ENCODE measurements at regions not wholly inside any gene's neighbourhood (a gene's known extent, or its start where the extent isn't known, plus 50 kb on each side); places are given as distances from the start of the nearest gene placed in this dataset.

GRCh38 chr7:13822678-13823077, 166.8 kb downstream of the ETV1 start:
- DNase-seq: no peak

- DNase-seq: no peak
These were observed 162.7 kb downstream of the ETV1 start for GRCh38 chr7:13826752-13827151.

DNA sequence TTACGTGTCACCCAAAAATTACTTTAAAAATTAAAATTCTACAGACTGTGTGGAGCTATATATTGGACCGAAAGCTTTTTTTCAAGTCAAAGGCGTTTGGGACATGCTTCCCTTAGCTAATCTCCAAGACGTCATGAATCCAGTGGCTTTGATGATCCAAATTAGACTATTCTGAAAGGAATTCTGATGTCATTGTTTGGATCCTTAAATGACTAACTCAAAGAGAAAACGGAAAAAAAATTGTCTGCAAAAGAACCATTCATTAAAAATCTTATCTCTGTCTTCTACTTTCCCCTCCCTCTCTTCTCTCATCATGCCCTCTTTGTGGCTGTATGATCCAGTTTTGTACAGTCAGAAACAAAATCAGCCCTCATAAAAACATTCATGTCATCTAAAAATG, 161.8 kb downstream of the ETV1 start:
- DNase-seq: no peak

DNA sequence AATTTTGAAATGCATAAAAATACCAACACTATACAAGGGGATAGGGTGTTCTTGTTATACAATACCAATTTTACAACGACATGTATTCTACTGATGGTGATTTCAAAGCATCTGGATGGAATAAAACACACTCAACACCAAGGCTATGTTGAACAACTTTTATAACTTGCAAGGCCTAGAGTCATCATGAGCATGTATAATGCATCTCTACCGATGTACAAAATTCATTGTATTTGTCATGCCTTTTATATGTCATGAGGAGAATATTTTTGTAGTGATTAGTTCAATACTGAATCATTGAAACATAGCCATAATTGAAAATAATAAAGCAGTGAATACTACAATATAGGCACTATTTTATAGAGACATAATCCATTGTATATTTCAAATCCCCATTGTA, 160.2 kb downstream of the ETV1 start:
- DNase-seq: no peak

GRCh38 chr7:13829914-13830900, 159.3 kb downstream of the ETV1 start:
- DNase-seq: no peak

DNA sequence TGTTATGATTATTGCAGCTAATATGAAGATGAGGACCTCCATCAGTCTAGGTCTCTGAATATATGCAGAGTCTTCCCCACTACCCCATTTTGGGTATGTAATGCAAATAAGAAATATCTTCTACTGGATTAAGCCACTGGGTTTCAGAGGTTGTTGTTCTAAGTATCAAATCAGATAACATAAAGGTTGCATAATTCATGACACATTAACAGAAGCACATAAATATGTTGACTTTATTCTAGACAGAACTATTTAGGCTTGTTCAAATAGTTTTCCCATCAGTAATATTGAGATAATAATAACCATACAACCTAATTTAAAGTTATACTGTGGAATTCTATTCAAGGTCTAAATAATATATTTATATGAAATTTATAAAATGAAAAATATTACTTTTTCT, 157.1 kb downstream of the ETV1 start:
- DNase-seq: no peak

GRCh38 chr7:13834328-13834761, 155.1 kb downstream of the ETV1 start:
- DNase-seq: no peak

DNA sequence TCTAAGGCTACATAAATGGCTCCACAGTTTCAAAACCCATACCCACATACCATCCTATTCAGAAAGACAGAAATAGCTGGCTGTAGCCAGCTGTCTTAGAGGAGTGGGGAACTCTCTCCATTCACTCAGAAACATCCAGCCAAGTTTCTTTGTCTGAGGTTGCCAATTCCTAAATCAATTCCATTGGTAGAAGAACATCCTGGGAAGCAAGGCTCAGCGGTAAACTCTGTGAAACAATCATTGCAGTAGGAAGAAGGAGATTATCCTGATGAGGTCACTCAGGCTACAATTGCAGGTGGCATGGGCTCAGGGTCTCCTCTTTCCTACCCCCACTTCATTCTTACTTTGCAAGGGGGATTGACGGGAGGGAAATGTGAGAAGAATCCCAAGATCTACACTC, 154.0 kb downstream of the ETV1 start:
- no peak for DNase-seq

DNA sequence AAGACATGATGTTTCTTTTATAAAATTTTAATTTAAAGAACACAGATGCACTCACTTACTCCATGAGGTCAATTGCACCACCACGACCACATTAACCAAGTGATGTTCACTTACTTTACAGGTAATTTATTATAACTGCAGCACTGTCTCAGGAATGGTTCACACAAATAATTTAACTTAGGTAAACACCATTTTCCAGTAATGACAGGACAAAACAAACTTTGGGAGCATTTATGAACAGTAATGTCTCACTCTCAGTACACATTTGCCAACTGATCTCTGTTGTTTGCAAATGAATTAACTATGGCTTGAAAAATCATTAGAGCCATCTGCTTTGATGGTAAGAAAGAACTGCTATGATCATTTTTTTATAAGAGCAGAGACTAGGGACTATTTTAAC, 150.4 kb downstream of the ETV1 start:
- no peak for DNase-seq
